ENCODE measurements at regions not wholly inside any gene's neighbourhood (a gene's known extent, or its start where the extent isn't known, plus 50 kb on each side); places are given as distances from the start of the nearest gene placed in this dataset.

DNA sequence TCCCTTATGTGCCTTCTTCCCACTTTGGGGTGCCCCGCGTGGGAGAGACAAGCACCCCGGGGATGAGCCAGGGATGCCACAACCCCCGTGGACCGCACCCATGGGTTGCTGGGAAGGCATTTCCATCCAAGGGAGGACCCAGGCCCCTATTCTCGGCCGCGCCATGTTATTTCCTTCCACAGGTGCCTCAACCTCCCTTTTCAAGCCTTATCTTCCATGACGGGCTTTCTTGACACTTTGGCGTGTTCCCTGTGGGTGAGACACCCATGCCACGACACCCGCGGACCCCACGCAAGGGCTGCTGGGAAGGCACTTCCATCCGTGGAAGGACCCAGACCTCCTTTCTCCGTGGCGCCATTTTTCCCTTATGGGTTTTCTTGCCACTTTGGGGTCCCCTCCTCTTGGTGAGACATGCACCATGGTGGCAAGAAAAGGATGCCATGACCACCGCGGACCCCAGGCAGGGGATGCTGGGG lies 269.2 kb downstream of the ALG10 start:
- TF ChIP-seq, protein P1, sequence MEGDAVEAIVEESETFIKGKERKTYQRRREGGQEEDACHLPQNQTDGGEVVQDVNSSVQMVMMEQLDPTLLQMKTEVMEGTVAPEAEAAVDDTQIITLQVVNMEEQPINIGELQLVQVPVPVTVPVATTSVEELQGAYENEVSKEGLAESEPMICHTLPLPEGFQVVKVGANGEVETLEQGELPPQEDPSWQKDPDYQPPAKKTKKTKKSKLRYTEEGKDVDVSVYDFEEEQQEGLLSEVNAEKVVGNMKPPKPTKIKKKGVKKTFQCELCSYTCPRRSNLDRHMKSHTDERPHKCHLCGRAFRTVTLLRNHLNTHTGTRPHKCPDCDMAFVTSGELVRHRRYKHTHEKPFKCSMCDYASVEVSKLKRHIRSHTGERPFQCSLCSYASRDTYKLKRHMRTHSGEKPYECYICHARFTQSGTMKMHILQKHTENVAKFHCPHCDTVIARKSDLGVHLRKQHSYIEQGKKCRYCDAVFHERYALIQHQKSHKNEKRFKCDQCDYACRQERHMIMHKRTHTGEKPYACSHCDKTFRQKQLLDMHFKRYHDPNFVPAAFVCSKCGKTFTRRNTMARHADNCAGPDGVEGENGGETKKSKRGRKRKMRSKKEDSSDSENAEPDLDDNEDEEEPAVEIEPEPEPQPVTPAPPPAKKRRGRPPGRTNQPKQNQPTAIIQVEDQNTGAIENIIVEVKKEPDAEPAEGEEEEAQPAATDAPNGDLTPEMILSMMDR (conservative IDR thresholded peaks at IDR 0.05), result no peak
- H3K9ac ChIP-seq (ENCODE audit: extremely low read depth, insufficient read length, low read length), result no peak overlapping the region
- H4K91ac ChIP-seq (ENCODE audit: insufficient read length, low read depth, low read length), result no peak overlapping the region
- H3K9me3 Mint-ChIP-seq, result peaks cover 94 to 98% of the 10 kb centered on the region in 2 experiments
- H4K5ac ChIP-seq (ENCODE audit: insufficient read length, low read depth, low read length), result no peak overlapping the region
- no peak overlapping the region for H3K14ac ChIP-seq (ENCODE audit: insufficient read depth, low read length)
- H3K36me3 Mint-ChIP-seq (ENCODE audit: insufficient read depth in 1 of 3, low read depth in 3 of 3), result peaks cover 19 to 38% (median 30%) of the 10 kb centered on the region in 3 experiments
- no peak overlapping the region for H2BK120ac ChIP-seq (ENCODE audit: low read depth, low read length, poor library complexity, severe bottlenecking)
- peaks cover 55% of the 10 kb centered on the region for H3K9me3 ChIP-seq (ENCODE audit: control insufficient read depth, low read depth, low read length)
- no peak overlapping the region for H4K8ac ChIP-seq (replicated peaks; ENCODE audit: insufficient read length, low read depth, low read length)
- no peak overlapping the region for H3K4me2 ChIP-seq (ENCODE audit: insufficient read depth, insufficient read length, low read length)
- no CpG with 5 or more reads among the region's 19 CpGs for WGBS (ENCODE audit: extremely low coverage, insufficient read length, low lambda C conversion rate)
- no peak overlapping the region for H3K27ac ChIP-seq (ENCODE audit: insufficient read length, low read depth, low read length)
- no peak overlapping the region for H3K23ac ChIP-seq (ENCODE audit: insufficient read length, low read depth, low read length)
- no peaks in the 10 kb centered on the region for H3K27me3 ChIP-seq (ENCODE audit: insufficient read depth, low read length)
- no peak overlapping the region for H2BK5ac ChIP-seq (ENCODE audit: insufficient read length, low read length)
- no peak for DNase-seq
- no peak overlapping the region for H2BK20ac ChIP-seq (ENCODE audit: low read depth, low read length, poor library complexity, severe bottlenecking)
- H3K79me2 ChIP-seq (ENCODE audit: insufficient read depth, low read length), result no peaks in the 10 kb centered on the region
- no peak overlapping the region for H2AK5ac ChIP-seq (ENCODE audit: insufficient read length, low read length)
- no peak overlapping the region for H2AFZ ChIP-seq (ENCODE audit: low read length)
- H3K27me3 Mint-ChIP-seq (ENCODE audit: low read depth), result peaks cover 8% of the 10 kb centered on the region; the same call in 1 of the 2 replicates
- no peaks in the 10 kb centered on the region for H3K4me1 ChIP-seq (ENCODE audit: insufficient read depth, low read length)
- H3K56ac ChIP-seq (ENCODE audit: insufficient read length, low read depth, low read length), result no peak overlapping the region
- no peaks in the 10 kb centered on the region for H3K4me1 Mint-ChIP-seq
- H2BK15ac ChIP-seq (ENCODE audit: low read depth, low read length), result no peak overlapping the region
- no peak overlapping the region for H2BK12ac ChIP-seq (ENCODE audit: insufficient read length, low read depth, low read length)
- H3T11ph ChIP-seq (ENCODE audit: low read length), result no peak overlapping the region
- no peaks in the 10 kb centered on the region for H3K23me2 ChIP-seq (ENCODE audit: insufficient read length, low read depth, low read length, poor library complexity, severe bottlenecking)
- no peak overlapping the region for H3K27ac Mint-ChIP-seq
- no peak overlapping the region for H3K18ac ChIP-seq (ENCODE audit: insufficient read length, low read depth, low read length)
- H3K4ac ChIP-seq (ENCODE audit: low read depth, low read length), result no peak overlapping the region
- no peaks in the 10 kb centered on the region for H3K79me1 ChIP-seq (ENCODE audit: insufficient read depth, low read depth, low read length, poor library complexity, severe bottlenecking)
- no peaks in the 10 kb centered on the region for H4K20me1 ChIP-seq (ENCODE audit: control insufficient read depth, insufficient read depth, insufficient read length)
- H3K4me3 Mint-ChIP-seq, result no peak overlapping the region

Measured in H9 (cell line).